Panc1 (cell line): ENCODE measurements at regions not wholly inside any gene's neighbourhood (a gene's known extent, or its start where the extent isn't known, plus 50 kb on each side); places are given as distances from the start of the nearest gene placed in this dataset.

Experiments
- CTCF ChIP-seq: fragments of 450-650 bp; IDR thresholded peaks from 2 replicates; pipeline ENCODE4 v1.5.1; 2017; ENCODE audit warnings: mild to moderate bottlenecking
- POLR2AphosphoS5 ChIP-seq: IDR thresholded peaks from 2 replicates; pipeline ENCODE4 v1.6.1; 2012; ENCODE audit warnings: mild to moderate bottlenecking, low read depth, low read length, moderate library complexity

GRCh38 chr4:30543057-30543456, 177.1 kb upstream of the PCDH7 start:
- TF ChIP-seq CTCF (no peak), POLR2AphosphoS5 (no peak)
